HEK293 (cell line): ENCODE measurements at regions not wholly inside any gene's neighbourhood (a gene's known extent, or its start where the extent isn't known, plus 50 kb on each side); places are given as distances from the start of the nearest gene placed in this dataset.

Source experiments
- CTCF ChIA-PET: fragments of 350-600 bp; formaldehyde crosslinking; extraction: SDS; loops from one replicate; lab custom pipeline; 2021; ENCODE audit warnings: antibody characterized with exemption; lab: Yijun Ruan, JAX
- POLR2A ChIA-PET: fragments of 300-600 bp; formaldehyde crosslinking; extraction: SDS; loops from one replicate; lab custom pipeline; 2020; ENCODE audit warnings: antibody characterized with exemption, inconsistent platforms; lab: Yijun Ruan, JAX
- H3K27ac ChIP-seq: fragments of 200-500 bp; sonication (Bioruptor generic); 2 replicates; pipeline ENCODE4 v1.5.1; 2014; ENCODE audit warnings: low read depth, low read length, control low read depth, inconsistent platforms; ENCODE audit errors: extremely low read depth
- H3K36me3 ChIP-seq, 2 experiments: fragments of 200-500 bp in 1 of 2; sonication (Bioruptor generic) in 1 of 2; 1 replicate in 1 of 2; 2 replicates in 1 of 2; pipeline ENCODE4 v1.5.1; 2014 to 2017; ENCODE audit warnings: inconsistent platforms in 2 of 2, low read length in 2 of 2; ENCODE audit not compliant: control insufficient read depth in 2 of 2, insufficient read depth in 1 of 2
- H3K4me1 ChIP-seq: fragments of 200-500 bp; sonication (Bioruptor generic); 2 replicates; pipeline ENCODE4 v1.5.1; 2014; ENCODE audit warnings: mild to moderate bottlenecking, low read length, inconsistent platforms; ENCODE audit not compliant: control insufficient read depth, insufficient read depth
- H3K4me3 ChIP-seq: 2 replicates; pipeline ENCODE4 v1.5.1; 2011; ENCODE audit warnings: low read depth, mild to moderate bottlenecking, control low read depth, low read length, moderate library complexity
- H3K9me3 ChIP-seq: fragments of 200-500 bp; sonication (Bioruptor generic); 2 replicates; pipeline ENCODE4 v1.5.1; 2014; ENCODE audit warnings: low read depth, low read length, inconsistent platforms; ENCODE audit not compliant: control insufficient read depth, insufficient read depth
- MZF1 ChIP-seq: fragments of 450-650 bp; formaldehyde crosslinking; IDR thresholded peaks from 2 replicates; pipeline ENCODE4 v1.5.1; 2017; ENCODE audit warnings: missing biosample characterization, missing genetic modification characterization, borderline replicate concordance
- SP7 ChIP-seq: fragments of 450-650 bp; formaldehyde crosslinking; IDR thresholded peaks from 2 replicates; pipeline ENCODE4 v1.5.1; 2016; ENCODE audit warnings: missing biosample characterization, missing genetic modification characterization
- TRIM28 ChIP-seq: IDR thresholded peaks from 2 replicates; pipeline ENCODE4 v1.6.1; 2011; ENCODE audit warnings: low read length, control low read depth, borderline replicate concordance
- ZFP3 ChIP-seq: fragments of 450-650 bp; formaldehyde crosslinking; IDR thresholded peaks from 2 replicates; pipeline ENCODE4 v1.5.1; 2016; ENCODE audit warnings: low read depth, missing biosample characterization, missing genetic modification characterization
- ZFP37 ChIP-seq: fragments of 450-650 bp; formaldehyde crosslinking; IDR thresholded peaks from 2 replicates; pipeline ENCODE4 v1.5.1; 2016; ENCODE audit warnings: missing biosample characterization, missing genetic modification characterization
- ZNF10 ChIP-seq: fragments of 450-650 bp; formaldehyde crosslinking; IDR thresholded peaks from 2 replicates; pipeline ENCODE4 v1.5.1; 2017; ENCODE audit warnings: missing biosample characterization, missing genetic modification characterization
- ZNF112 ChIP-seq: fragments of 450-650 bp; formaldehyde crosslinking; IDR thresholded peaks from 2 replicates; pipeline ENCODE4 v1.5.0; 2017; ENCODE audit warnings: missing biosample characterization, missing genetic modification characterization
- ZNF138 ChIP-seq: fragments of 450-650 bp; formaldehyde crosslinking; IDR thresholded peaks from 2 replicates; pipeline ENCODE4 v1.5.1; 2016; ENCODE audit warnings: missing biosample characterization, missing genetic modification characterization, borderline replicate concordance
- ZNF223 ChIP-seq: fragments of 450-650 bp; formaldehyde crosslinking; IDR thresholded peaks from 2 replicates; pipeline ENCODE4 v1.5.1; 2016; ENCODE audit warnings: missing biosample characterization, missing genetic modification characterization
- ZNF354C ChIP-seq: fragments of 450-650 bp; formaldehyde crosslinking; IDR thresholded peaks from 2 replicates; pipeline ENCODE4 v1.5.1; 2016; ENCODE audit warnings: missing biosample characterization, missing genetic modification characterization, low read depth, borderline replicate concordance
- ZNF404 ChIP-seq: fragments of 450-650 bp; formaldehyde crosslinking; IDR thresholded peaks from 2 replicates; pipeline ENCODE4 v1.5.1; 2017; ENCODE audit warnings: missing biosample characterization, missing genetic modification characterization
- ZNF701 ChIP-seq: fragments of 450-650 bp; formaldehyde crosslinking; IDR thresholded peaks from 2 replicates; pipeline ENCODE4 v1.5.1; 2016; ENCODE audit warnings: missing biosample characterization, missing genetic modification characterization
- TF ChIP-seq, protein P1 (sequence below): fragments of 450-650 bp; formaldehyde crosslinking; IDR thresholded peaks from 2 replicates; pipeline ENCODE4 v1.5.1; 2016; ENCODE audit warnings: missing biosample characterization, missing genetic modification characterization
- TF ChIP-seq, protein P2 (sequence below): fragments of 450-650 bp; formaldehyde crosslinking; IDR thresholded peaks from 2 replicates; pipeline ENCODE4 v1.5.1; 2016; ENCODE audit warnings: missing biosample characterization, missing genetic modification characterization
- TF ChIP-seq, protein P3 (sequence below): fragments of 450-650 bp; formaldehyde crosslinking; IDR thresholded peaks from 2 replicates; pipeline ENCODE4 v1.5.1; 2016; ENCODE audit warnings: missing biosample characterization, missing genetic modification characterization
- TF ChIP-seq, protein P4 (sequence below): fragments of 450-650 bp; formaldehyde crosslinking; IDR thresholded peaks from 2 replicates; pipeline ENCODE4 v1.5.1; 2017; ENCODE audit warnings: missing biosample characterization, missing genetic modification characterization
- TF ChIP-seq, protein P5 (sequence below): fragments of 450-650 bp; formaldehyde crosslinking; IDR thresholded peaks from 2 replicates; pipeline ENCODE4 v1.5.1; 2016; ENCODE audit warnings: missing biosample characterization, missing genetic modification characterization
- TF ChIP-seq, protein P6 (sequence below): fragments of 450-650 bp; formaldehyde crosslinking; IDR thresholded peaks from 2 replicates; pipeline ENCODE4 v1.5.1; 2016; ENCODE audit warnings: missing biosample characterization, missing genetic modification characterization
- TF ChIP-seq, protein P7 (sequence below): fragments of 450-650 bp; formaldehyde crosslinking; IDR thresholded peaks from 2 replicates; pipeline ENCODE4 v1.5.1; 2016; ENCODE audit warnings: missing biosample characterization, missing genetic modification characterization, borderline replicate concordance

DNA sequence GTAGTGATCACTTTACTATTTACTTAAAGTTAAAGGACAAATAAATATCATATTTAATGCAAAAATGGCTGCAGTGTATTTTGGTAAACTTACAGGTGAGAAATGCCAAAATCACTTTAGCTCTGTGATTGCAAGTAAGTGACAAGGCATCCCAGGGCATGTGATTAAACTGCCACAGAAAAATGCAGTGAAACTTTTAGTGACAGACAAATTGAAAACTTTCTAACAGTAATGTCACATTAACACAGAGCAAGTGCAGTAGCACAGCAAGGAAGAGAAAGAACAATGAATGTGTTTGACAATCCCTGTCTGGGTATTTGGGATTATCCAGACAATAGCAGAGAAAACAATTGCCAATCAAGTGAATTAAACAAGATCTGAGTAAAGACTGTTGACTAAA, 606.8 kb downstream of the SLCO4C1 start:
- CTCF ChIA-PET: no interaction called here

DNA sequence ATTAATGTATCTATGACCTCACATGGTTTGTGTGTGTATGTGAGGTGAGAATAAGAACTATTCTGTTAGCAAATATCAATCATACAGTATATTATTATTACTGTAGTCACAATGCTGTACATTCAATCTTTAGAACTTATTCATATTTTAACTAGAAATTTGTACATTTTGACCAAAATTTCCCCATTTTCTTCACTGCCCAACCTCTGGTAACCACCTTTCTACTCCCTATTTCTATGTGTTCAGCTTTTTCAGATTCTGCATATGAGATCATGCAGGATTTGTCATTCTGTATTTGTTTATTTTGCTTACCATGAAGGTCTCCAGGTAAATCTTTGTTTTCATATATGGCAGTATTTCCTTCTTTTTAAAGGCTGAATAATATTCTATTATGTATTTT, 607.9 kb downstream of the SLCO4C1 start:
- ChIA-PET POLR2A (no interaction called here), CTCF (interaction anchor here (2.3 kb wide), 1 partner anchor 9 kb away, joined by 13 read pairs; no protein-coding TSS in a partner anchor)
- Histone ChIP-seq H3K36me3 (no peaks in the 10 kb centered on the region), H3K4me3 (no peak overlapping the region), H3K27ac (no peak overlapping the region), H3K4me1 (no peaks in the 10 kb centered on the region), H3K9me3 (no peaks in the 10 kb centered on the region)
- TF ChIP-seq, protein P1, sequence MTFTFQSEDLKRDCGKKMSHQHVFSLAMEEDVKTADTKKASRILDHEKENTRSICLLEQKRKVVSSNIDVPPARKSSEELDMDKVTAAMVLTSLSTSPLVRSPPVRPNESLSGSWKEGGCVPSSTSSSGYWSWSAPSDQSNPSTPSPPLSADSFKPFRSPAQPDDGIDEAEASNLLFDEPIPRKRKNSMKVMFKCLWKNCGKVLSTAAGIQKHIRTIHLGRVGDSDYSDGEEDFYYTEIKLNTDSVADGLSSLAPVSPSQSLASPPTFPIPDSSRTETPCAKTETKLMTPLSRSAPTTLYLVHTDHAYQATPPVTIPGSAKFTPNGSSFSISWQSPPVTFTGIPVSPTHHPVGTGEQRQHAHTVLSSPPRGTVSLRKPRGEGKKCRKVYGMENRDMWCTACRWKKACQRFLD (tag by site-specific recombination): no peak

More for the DNA sequence above, 606.8 kb downstream of the SLCO4C1 start:
- POLR2A ChIA-PET: no interaction called here
- H3K4me3 ChIP-seq: no peak overlapping the region
- no peaks in the 10 kb centered on the region for H3K36me3 ChIP-seq
- H3K4me1 ChIP-seq: no peaks in the 10 kb centered on the region
- no peak overlapping the region for H3K27ac ChIP-seq
- TF ChIP-seq ZNF223 (tag by site-specific recombination): no peak
- TF ChIP-seq, protein P2, sequence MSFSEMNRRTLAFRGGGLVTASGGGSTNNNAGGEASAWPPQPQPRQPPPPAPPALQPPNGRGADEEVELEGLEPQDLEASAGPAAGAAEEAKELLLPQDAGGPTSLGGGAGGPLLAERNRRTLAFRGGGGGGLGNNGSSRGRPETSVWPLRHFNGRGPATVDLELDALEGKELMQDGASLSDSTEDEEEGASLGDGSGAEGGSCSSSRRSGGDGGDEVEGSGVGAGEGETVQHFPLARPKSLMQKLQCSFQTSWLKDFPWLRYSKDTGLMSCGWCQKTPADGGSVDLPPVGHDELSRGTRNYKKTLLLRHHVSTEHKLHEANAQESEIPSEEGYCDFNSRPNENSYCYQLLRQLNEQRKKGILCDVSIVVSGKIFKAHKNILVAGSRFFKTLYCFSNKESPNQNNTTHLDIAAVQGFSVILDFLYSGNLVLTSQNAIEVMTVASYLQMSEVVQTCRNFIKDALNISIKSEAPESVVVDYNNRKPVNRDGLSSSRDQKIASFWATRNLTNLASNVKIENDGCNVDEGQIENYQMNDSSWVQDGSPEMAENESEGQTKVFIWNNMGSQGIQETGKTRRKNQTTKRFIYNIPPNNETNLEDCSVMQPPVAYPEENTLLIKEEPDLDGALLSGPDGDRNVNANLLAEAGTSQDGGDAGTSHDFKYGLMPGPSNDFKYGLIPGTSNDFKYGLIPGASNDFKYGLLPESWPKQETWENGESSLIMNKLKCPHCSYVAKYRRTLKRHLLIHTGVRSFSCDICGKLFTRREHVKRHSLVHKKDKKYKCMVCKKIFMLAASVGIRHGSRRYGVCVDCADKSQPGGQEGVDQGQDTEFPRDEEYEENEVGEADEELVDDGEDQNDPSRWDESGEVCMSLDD (tag by site-specific recombination): no peak
- TF ChIP-seq, protein P3, sequence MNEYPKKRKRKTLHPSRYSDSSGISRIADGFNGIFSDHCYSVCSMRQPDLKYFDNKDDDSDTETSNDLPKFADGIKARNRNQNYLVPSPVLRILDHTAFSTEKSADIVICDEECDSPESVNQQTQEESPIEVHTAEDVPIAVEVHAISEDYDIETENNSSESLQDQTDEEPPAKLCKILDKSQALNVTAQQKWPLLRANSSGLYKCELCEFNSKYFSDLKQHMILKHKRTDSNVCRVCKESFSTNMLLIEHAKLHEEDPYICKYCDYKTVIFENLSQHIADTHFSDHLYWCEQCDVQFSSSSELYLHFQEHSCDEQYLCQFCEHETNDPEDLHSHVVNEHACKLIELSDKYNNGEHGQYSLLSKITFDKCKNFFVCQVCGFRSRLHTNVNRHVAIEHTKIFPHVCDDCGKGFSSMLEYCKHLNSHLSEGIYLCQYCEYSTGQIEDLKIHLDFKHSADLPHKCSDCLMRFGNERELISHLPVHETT: no peak
- TF ChIP-seq, protein P4, sequence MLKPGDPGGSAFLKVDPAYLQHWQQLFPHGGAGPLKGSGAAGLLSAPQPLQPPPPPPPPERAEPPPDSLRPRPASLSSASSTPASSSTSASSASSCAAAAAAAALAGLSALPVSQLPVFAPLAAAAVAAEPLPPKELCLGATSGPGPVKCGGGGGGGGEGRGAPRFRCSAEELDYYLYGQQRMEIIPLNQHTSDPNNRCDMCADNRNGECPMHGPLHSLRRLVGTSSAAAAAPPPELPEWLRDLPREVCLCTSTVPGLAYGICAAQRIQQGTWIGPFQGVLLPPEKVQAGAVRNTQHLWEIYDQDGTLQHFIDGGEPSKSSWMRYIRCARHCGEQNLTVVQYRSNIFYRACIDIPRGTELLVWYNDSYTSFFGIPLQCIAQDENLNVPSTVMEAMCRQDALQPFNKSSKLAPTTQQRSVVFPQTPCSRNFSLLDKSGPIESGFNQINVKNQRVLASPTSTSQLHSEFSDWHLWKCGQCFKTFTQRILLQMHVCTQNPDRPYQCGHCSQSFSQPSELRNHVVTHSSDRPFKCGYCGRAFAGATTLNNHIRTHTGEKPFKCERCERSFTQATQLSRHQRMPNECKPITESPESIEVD (tag by site-specific recombination): no peak
- no peak for TF ChIP-seq ZNF354C (tag by site-specific recombination)
- no peaks in the 10 kb centered on the region for H3K9me3 ChIP-seq

DNA sequence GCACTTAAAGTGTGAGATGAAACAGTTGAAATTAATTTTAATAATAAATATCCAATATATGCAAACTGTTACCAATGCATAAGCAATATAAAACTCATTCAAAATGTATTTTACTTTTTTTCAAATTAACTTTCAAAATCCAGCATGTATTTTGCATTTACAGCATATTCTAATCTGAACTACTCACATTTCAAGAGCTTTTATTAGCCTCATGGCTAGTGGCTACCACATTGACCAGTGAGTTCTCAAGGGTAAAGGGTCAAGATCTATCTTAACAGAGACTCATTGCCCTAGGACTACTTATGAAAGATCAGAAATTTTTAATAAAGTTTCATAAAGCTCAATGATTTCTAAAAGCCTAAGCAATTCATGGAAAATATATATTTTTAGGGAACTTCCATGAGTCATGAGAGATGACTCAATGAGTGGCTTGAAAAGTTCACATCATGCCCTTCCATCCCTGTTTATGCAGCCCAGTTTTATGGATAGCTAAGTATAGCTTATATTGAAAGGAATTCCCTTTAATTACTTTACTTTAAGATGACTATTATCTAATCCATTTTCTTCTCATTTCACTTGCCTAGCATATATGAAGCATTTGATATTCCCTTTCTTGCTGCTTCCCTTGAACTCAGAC, 608.6 kb downstream of the SLCO4C1 start:
- H3K36me3 ChIP-seq: no peaks in the 10 kb centered on the region
- H3K27ac ChIP-seq: no peak overlapping the region
- H3K9me3 ChIP-seq: no peaks in the 10 kb centered on the region
- ChIA-PET CTCF (interaction anchor here (1.1 to 2.3 kb wide), 2 partner anchors 9 to 42 kb away, joined by 3 to 13 read pairs; no protein-coding TSS in a partner anchor), POLR2A (no interaction called here)
- no peaks in the 10 kb centered on the region for H3K4me1 ChIP-seq
- no peak overlapping the region for H3K4me3 ChIP-seq
- TF ChIP-seq ZNF10 (no peak), TRIM28 (no peak), ZNF701 (tag by site-specific recombination) (no peak), ZFP37 (tag by site-specific recombination) (no peak), ZNF138 (tag by site-specific recombination) (no peak), MZF1 (no peak), SP7 (no peak), ZNF404 (tag by site-specific recombination) (no peak), ZFP3 (no peak), ZNF112 (tag by site-specific recombination) (no peak)
- TF ChIP-seq, protein P5, sequence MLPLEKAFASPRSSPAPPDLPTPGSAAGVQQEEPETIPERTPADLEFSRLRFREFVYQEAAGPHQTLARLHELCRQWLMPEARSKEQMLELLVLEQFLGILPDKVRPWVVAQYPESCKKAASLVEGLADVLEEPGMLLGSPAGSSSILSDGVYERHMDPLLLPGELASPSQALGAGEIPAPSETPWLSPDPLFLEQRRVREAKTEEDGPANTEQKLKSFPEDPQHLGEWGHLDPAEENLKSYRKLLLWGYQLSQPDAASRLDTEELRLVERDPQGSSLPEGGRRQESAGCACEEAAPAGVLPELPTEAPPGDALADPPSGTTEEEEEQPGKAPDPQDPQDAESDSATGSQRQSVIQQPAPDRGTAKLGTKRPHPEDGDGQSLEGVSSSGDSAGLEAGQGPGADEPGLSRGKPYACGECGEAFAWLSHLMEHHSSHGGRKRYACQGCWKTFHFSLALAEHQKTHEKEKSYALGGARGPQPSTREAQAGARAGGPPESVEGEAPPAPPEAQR (tag by site-specific recombination): no peak
- TF ChIP-seq, protein P6, sequence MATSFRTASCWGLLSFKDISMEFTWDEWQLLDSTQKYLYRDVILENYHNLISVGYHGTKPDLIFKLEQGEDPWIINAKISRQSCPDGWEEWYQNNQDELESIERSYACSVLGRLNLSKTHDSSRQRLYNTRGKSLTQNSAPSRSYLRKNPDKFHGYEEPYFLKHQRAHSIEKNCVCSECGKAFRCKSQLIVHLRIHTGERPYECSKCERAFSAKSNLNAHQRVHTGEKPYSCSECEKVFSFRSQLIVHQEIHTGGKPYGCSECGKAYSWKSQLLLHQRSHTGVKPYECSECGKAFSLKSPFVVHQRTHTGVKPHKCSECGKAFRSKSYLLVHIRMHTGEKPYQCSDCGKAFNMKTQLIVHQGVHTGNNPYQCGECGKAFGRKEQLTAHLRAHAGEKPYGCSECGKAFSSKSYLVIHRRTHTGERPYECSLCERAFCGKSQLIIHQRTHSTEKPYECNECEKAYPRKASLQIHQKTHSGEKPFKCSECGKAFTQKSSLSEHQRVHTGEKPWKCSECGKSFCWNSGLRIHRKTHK: no peak
- TF ChIP-seq, protein P7, sequence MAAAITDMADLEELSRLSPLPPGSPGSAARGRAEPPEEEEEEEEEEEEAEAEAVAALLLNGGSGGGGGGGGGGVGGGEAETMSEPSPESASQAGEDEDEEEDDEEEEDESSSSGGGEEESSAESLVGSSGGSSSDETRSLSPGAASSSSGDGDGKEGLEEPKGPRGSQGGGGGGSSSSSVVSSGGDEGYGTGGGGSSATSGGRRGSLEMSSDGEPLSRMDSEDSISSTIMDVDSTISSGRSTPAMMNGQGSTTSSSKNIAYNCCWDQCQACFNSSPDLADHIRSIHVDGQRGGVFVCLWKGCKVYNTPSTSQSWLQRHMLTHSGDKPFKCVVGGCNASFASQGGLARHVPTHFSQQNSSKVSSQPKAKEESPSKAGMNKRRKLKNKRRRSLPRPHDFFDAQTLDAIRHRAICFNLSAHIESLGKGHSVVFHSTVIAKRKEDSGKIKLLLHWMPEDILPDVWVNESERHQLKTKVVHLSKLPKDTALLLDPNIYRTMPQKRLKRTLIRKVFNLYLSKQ: no peak
